ENCODE measurements at regions not wholly inside any gene's neighbourhood (a gene's known extent, or its start where the extent isn't known, plus 50 kb on each side); places are given as distances from the start of the nearest gene placed in this dataset.
A peak's percentile ranks its signal among the peaks of the same experiment; 100 is the strongest.

DNA sequence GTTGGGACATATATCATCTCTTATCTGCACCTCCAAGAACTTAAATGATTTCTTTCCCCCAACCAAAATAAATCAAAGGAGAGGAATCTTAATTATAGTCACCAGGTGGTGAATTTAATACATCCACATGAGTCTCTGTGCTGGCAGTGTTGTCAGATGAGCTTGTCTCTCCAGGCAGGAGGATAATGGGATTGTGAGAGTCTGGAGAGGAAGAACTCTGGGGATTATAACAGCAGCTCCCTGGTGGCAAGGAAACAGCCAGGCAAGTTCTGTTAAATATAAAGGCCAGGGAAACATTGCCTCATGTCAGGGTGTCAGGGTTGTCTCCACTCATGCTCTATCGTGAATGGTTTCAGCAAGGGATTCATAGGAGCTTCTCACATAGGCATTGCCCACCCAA lies 80.8 kb downstream of the TLR4 start:
- TF ChIP-seq, protein P1, sequence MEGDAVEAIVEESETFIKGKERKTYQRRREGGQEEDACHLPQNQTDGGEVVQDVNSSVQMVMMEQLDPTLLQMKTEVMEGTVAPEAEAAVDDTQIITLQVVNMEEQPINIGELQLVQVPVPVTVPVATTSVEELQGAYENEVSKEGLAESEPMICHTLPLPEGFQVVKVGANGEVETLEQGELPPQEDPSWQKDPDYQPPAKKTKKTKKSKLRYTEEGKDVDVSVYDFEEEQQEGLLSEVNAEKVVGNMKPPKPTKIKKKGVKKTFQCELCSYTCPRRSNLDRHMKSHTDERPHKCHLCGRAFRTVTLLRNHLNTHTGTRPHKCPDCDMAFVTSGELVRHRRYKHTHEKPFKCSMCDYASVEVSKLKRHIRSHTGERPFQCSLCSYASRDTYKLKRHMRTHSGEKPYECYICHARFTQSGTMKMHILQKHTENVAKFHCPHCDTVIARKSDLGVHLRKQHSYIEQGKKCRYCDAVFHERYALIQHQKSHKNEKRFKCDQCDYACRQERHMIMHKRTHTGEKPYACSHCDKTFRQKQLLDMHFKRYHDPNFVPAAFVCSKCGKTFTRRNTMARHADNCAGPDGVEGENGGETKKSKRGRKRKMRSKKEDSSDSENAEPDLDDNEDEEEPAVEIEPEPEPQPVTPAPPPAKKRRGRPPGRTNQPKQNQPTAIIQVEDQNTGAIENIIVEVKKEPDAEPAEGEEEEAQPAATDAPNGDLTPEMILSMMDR (IDR thresholded peaks at IDR 0.05; ENCODE audit: low read depth, low read length, missing control alignments) = no peak
- DNase-seq = no peak
- no peaks in the 10 kb centered on the region for H3K27me3 ChIP-seq (replicated peaks)
- no peaks in the 10 kb centered on the region for H3K36me3 ChIP-seq (replicated peaks)
- in situ Hi-C loops (cut with HindIII; ENCODE audit: low pct_ligation_motif_present, low sequenced_read_pairs) = no loop called here
- no peak overlapping the region for H3K27ac ChIP-seq
- no peak overlapping the region for H3K4me3 ChIP-seq (ENCODE audit: low read depth, low read length)

DNA sequence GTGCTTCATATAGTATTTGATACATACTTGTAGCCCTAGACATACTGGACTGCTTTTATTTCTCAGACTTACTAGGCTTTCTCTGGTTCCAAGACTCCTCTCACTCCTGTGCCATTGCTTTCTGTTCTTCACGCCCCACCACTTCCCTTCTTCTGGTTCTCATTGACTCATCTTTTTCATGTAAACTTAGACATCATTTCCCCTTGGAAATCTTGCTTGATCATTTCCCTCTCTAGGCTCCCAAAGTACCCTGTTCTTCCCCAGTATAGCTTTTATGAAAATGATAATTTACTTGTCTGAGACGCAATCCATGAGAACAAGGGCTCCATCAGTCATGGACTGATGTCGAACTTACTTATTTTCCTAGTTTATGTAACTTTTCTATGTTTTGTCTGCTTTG lies 83.5 kb downstream of the TLR4 start:
- no peak for DNase-seq
- H3K4me3 ChIP-seq (ENCODE audit: low read depth, low read length) = no peak overlapping the region
- H3K36me3 ChIP-seq (replicated peaks) = no peaks in the 10 kb centered on the region
- in situ Hi-C loops (cut with HindIII; ENCODE audit: low pct_ligation_motif_present, low sequenced_read_pairs) = no loop called here
- TF ChIP-seq, protein P1 (IDR thresholded peaks at IDR 0.05; ENCODE audit: low read depth, low read length, missing control alignments) = no peak
- no peaks in the 10 kb centered on the region for H3K27me3 ChIP-seq (replicated peaks)
- no peak overlapping the region for H3K27ac ChIP-seq

DNA sequence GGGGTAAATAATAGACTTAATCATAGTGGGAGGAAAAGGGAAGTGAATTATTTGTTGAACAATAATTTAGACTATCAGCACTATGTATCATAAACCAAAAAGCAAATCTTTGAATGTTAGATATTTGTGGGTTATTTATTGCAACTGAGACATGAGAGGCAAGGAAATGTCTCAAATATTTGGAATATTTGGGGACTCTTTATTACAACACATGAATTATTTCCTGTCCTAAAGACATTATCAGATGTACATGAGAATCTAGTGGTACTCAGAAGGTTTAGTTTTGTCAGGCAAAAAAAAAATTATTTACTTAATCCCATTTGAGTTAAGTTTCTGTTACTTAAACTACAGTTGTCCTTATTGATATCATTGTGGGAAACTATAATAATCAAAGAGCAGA lies 91.1 kb downstream of the TLR4 start:
- TF ChIP-seq, protein P1 (IDR thresholded peaks at IDR 0.05; ENCODE audit: low read depth, low read length, missing control alignments) = no peak
- Histone ChIP-seq H3K27me3 (replicated peaks) (no peaks in the 10 kb centered on the region), H3K4me3 (ENCODE audit: low read depth, low read length) (no peak overlapping the region), H3K36me3 (replicated peaks) (no peaks in the 10 kb centered on the region), H3K27ac (no peak overlapping the region)
- in situ Hi-C loops (cut with HindIII; ENCODE audit: low pct_ligation_motif_present, low sequenced_read_pairs) = no loop called here
- no peak for DNase-seq

DNA sequence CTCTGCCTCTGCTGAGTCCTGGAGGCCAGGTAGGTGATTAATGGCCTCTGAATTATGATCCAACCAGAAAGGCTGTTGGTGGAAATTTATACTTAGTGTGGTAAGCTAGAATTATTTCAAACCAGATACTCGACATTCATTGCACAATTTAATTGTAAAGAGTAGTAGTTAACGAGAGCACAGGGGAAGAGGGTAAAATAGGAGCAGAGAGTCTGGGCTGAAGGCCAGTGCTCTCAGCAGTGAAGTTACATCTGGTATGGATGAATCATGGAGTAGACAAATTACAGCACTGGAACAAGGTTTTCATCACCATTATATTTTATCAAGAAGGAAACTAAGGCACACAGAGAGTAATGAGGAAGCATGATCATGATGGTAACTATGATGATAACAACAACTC lies 92.5 kb downstream of the TLR4 start:
- Histone ChIP-seq H3K4me3 (ENCODE audit: low read depth, low read length) (no peak overlapping the region), H3K27ac (no peak overlapping the region), H3K27me3 (replicated peaks) (no peaks in the 10 kb centered on the region), H3K36me3 (replicated peaks) (no peaks in the 10 kb centered on the region)
- in situ Hi-C loops (cut with HindIII; ENCODE audit: low pct_ligation_motif_present, low sequenced_read_pairs) = no loop called here
- TF ChIP-seq, protein P1 (IDR thresholded peaks at IDR 0.05; ENCODE audit: low read depth, low read length, missing control alignments) = no peak
- peak; percentile 15 for DNase-seq

DNA sequence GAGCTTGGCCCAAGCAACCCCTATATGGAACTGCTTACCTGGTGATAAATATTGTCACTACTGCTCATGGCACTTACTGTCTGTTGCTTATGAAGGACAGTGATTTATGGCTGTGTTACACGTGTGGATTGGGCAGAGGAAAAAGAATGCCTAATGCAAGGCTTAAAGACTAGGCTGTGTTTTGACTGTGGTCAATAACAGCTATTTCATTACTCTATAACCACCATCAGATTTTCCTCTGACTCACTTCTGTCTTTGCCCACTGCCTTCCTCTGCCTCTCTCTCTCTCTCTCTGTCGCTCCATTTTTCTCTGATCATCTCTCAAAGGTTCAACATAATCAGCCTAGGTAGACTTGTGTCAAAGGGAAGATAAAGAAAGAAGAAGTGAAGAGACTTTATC lies 96.2 kb downstream of the TLR4 start:
- in situ Hi-C loops (cut with HindIII; ENCODE audit: low pct_ligation_motif_present, low sequenced_read_pairs) = no loop called here
- Histone ChIP-seq H3K27me3 (replicated peaks) (no peaks in the 10 kb centered on the region), H3K27ac (no peak overlapping the region), H3K36me3 (replicated peaks) (no peaks in the 10 kb centered on the region), H3K4me3 (ENCODE audit: low read depth, low read length) (no peak overlapping the region)
- TF ChIP-seq, protein P1 (IDR thresholded peaks at IDR 0.05; ENCODE audit: low read depth, low read length, missing control alignments) = no peak
- DNase-seq = no peak

DNA sequence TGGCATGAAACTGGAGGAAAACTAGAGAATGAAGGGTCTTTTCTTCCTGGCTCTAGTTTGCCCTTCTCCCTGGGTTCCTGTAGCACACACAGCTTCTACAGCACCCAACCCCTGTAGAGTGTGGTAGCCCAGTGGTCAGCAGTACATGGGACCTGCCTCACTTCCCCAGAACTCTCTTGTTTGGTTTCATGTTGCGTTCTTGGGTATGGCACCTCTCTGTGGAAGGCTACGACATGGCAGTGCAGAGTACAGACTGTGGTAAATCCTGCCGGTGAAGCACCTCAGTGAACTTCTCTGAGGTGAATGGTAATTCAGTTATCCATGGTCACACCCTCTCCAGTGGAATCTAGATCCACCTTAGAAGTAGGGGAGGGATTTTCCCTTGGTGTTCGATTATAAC lies 105.5 kb downstream of the TLR4 start:
- Histone ChIP-seq H3K27me3 (replicated peaks) (no peaks in the 10 kb centered on the region), H3K27ac (no peak overlapping the region), H3K36me3 (replicated peaks) (no peaks in the 10 kb centered on the region), H3K4me3 (ENCODE audit: low read depth, low read length) (no peak overlapping the region)
- TF ChIP-seq, protein P1 (IDR thresholded peaks at IDR 0.05; ENCODE audit: low read depth, low read length, missing control alignments) = no peak
- in situ Hi-C loops (cut with HindIII; ENCODE audit: low pct_ligation_motif_present, low sequenced_read_pairs) = no loop called here
- DNase-seq = no peak
